GM12878 (cell line): ENCODE measurements at regions not wholly inside any gene's neighbourhood (a gene's known extent, or its start where the extent isn't known, plus 50 kb on each side); places are given as distances from the start of the nearest gene placed in this dataset.

Experiments used
- ATAC-seq: fragments of 200-7000 bp; cut with Tn5 transposase; 3 replicates; pipeline ENCODE4 v1.9.1; 2020; ENCODE audit warnings: mild to moderate bottlenecking, moderate library complexity
- BruUV-seq: library from RNA; stranded (reverse); fragments of 400-500 nt; replicated peaks from 2 replicates; lab custom pipeline; 2021; lab: Mats Ljungman, UMichigan
- CTCF ChIA-PET: fragments of 300-600 bp; sonication (Branson Sonifier 250); formaldehyde crosslinking; extraction: SDS; loops from one replicate; lab custom pipeline; 2021; ENCODE audit warnings: inconsistent platforms; lab: Yijun Ruan, JAX
- POLR2A ChIA-PET: fragments of 350-600 bp; formaldehyde crosslinking; extraction: SDS; loops from one replicate; lab custom pipeline; 2021; ENCODE audit warnings: inconsistent platforms; lab: Charles Lee
- RAD21 ChIA-PET: fragments of 300-600 bp; sonication (Branson Sonifier 250); formaldehyde crosslinking; loops from one replicate; lab custom pipeline; 2023; ENCODE audit warnings: antibody characterized with exemption; ENCODE audit not compliant: unreplicated experiment; lab: Charles Lee
- SMC1A ChIA-PET: fragments of 300-600 bp; sonication (Branson Sonifier 250); formaldehyde crosslinking; loops from one replicate; lab custom pipeline; 2023; ENCODE audit not compliant: unreplicated experiment, uncharacterized antibody; lab: Charles Lee
- DNase-seq: peaks from one replicate; pipeline ENCODE4 v3.0.0-alpha.2; 2011; ENCODE audit warnings: low read depth, low spot score
- FAIRE-seq: peaks from 3 replicates; lab custom pipeline; 2011; peaks lifted over from hg19 to GRCh38; lab: Jason Lieb, UNC
- H2AFZ ChIP-seq: 2 replicates; pipeline ENCODE4 v1.6.0; 2011; ENCODE audit warnings: low read depth, low read length, control low read depth; ENCODE audit not compliant: control insufficient read depth
- H3K27ac ChIP-seq: 2 replicates; pipeline ENCODE4 v1.5.1; 2011; ENCODE audit warnings: control low read depth; ENCODE audit not compliant: control insufficient read depth, insufficient read depth
- H3K27me3 ChIP-seq, 2 experiments: replicated peaks in 1 of 2; 2 replicates each; pipeline versions ENCODE4 v1.6.0 to v1.6.1; 2011; ENCODE audit warnings: low read length in 1 of 2; ENCODE audit not compliant: control insufficient read depth in 2 of 2, insufficient read depth in 2 of 2
- H3K36me3 ChIP-seq, 2 experiments: 2 replicates each; pipeline ENCODE4 v1.5.1; 2011; ENCODE audit warnings: low read length in 1 of 2; ENCODE audit not compliant: control insufficient read depth in 2 of 2, insufficient read depth in 2 of 2
- H3K4me1 ChIP-seq: 2 replicates; pipeline ENCODE4 v1.6.1; 2011; ENCODE audit warnings: mild to moderate bottlenecking, low read length, moderate library complexity, mixed read lengths; ENCODE audit not compliant: control insufficient read depth, insufficient read depth
- H3K4me2 ChIP-seq: 2 replicates; pipeline ENCODE4 v1.6.0; 2011; ENCODE audit warnings: control low read depth; ENCODE audit not compliant: control insufficient read depth, insufficient read depth
- H3K4me3 ChIP-seq: fragments of 200-600 bp; sonication (generic); 2 replicates; pipeline ENCODE4 v1.5.1; 2016
- H3K79me2 ChIP-seq: 2 replicates; pipeline ENCODE4 v1.6.0; 2011; ENCODE audit warnings: low read length; ENCODE audit not compliant: control insufficient read depth, insufficient read depth
- H3K9ac ChIP-seq: 2 replicates; pipeline ENCODE4 v1.8.0; 2011; ENCODE audit warnings: low read length, control low read depth, mixed read lengths; ENCODE audit not compliant: control insufficient read depth, insufficient read depth
- H3K9me3 ChIP-seq: replicated peaks from 3 replicates; pipeline ENCODE4 v1.5.1; 2011; ENCODE audit warnings: mild to moderate bottlenecking, low read length; ENCODE audit not compliant: control insufficient read depth, insufficient read depth
- H4K20me1 ChIP-seq: 2 replicates; pipeline ENCODE4 v1.6.0; 2011; ENCODE audit not compliant: control insufficient read depth, insufficient read depth
- SIX5 ChIP-seq: IDR thresholded peaks from 2 replicates; pipeline ENCODE4 v1.6.1; 2011; ENCODE audit warnings: mild to moderate bottlenecking, low read depth, low read length, moderate library complexity; ENCODE audit not compliant: severe bottlenecking
- WGBS: methylation state at CpG from one replicate; pipeline ENCODE4 v1.1.6; 2016; ENCODE audit warnings: low lambda C conversion rate; ENCODE audit not compliant: insufficient replicate concordance, insufficient coverage; ENCODE audit errors: missing lambda C conversion rate; 5-methylcytosine and 5-hydroxymethylcytosine counted together
- in situ Hi-C: fragments of 300-500 bp; cut with MboI; formaldehyde crosslinking; loops from 9 replicates; pipeline ENCODE4 v1.14.3; 2018; ENCODE audit warnings: mixed read lengths
- intact Hi-C: fragments of 100-400 bp; cut with micrococcal nuclease; formaldehyde crosslinking; loops from one replicate; pipeline ENCODE4 v1.14.2; 2022; ENCODE audit not compliant: unreplicated experiment
- TF ChIP-seq, protein P1 (sequence below): fragments of 450-650 bp; conservative IDR thresholded peaks from 2 replicates; pipeline ENCODE4 v1.6.1; 2017; ENCODE audit warnings: mild to moderate bottlenecking, moderate library complexity
- TF ChIP-seq, protein P2 (sequence below): fragments of 450-650 bp; IDR thresholded peaks from 2 replicates; pipeline ENCODE4 v1.6.1; 2017; ENCODE audit warnings: mild to moderate bottlenecking, moderate library complexity

DNA sequence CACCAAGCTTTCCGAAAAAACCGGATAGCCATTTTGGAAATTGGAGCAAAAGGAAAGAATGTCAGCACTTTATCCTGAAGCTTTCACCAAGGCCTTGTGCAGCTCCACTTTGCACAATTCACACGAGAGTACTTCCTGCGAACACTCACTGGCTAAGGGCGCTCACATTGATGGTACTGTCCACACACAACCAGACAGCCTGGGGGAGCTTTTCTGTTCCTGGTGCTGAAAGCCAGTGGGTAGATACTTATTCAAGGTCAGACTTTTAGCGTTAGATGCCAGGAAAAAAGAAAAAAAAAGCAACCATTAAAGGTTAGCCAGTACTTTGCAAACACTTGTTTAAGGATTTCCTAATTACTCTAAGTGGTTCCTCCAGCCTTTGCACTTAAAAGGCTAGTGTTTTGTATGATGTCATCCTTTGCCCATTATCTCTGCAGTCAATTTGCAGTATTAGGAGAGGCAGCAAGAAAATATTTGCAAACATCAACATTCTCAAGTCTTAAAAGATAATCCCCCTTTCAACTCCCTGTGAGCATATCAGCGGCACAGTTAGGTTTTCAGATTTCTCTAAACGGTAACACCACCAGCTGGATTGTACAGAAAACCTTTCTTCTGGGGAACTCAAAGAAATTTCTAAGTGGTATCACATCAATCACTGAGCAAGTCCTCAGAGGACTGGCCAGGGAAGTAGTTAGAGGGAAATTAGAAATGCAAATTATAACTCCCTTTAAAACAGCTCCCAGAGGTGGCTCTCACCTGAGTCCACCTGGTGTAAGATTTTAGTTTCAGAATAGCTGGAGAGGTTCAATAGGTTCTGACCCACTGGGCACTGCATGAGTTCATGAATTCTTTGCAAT, 243.4 kb upstream of the IRX5 start:
- Histone ChIP-seq H3K4me1 (no peaks in the 10 kb centered on the region), H2AFZ (no peak overlapping the region), H3K9me3 (no peaks in the 10 kb centered on the region), H3K4me3 (no peak overlapping the region), H3K79me2 (no peaks in the 10 kb centered on the region), H3K4me2 (no peak overlapping the region), H3K27ac (no peak overlapping the region), H3K36me3 (no peaks in the 10 kb centered on the region), H4K20me1 (no peaks in the 10 kb centered on the region), H3K27me3 (no peaks in the 10 kb centered on the region), H3K9ac (no peak overlapping the region)
- no TSS peak for BruUV-seq
- ATAC-seq (no peak), FAIRE-seq (no peak), DNase-seq (no peak)
- in situ Hi-C loops (no loop called here), intact Hi-C loops (no loop called here)
- TF ChIP-seq, protein P1, sequence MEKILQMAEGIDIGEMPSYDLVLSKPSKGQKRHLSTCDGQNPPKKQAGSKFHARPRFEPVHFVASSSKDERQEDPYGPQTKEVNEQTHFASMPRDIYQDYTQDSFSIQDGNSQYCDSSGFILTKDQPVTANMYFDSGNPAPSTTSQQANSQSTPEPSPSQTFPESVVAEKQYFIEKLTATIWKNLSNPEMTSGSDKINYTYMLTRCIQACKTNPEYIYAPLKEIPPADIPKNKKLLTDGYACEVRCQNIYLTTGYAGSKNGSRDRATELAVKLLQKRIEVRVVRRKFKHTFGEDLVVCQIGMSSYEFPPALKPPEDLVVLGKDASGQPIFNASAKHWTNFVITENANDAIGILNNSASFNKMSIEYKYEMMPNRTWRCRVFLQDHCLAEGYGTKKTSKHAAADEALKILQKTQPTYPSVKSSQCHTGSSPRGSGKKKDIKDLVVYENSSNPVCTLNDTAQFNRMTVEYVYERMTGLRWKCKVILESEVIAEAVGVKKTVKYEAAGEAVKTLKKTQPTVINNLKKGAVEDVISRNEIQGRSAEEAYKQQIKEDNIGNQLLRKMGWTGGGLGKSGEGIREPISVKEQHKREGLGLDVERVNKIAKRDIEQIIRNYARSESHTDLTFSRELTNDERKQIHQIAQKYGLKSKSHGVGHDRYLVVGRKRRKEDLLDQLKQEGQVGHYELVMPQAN = no peak
- TF ChIP-seq, protein P2, sequence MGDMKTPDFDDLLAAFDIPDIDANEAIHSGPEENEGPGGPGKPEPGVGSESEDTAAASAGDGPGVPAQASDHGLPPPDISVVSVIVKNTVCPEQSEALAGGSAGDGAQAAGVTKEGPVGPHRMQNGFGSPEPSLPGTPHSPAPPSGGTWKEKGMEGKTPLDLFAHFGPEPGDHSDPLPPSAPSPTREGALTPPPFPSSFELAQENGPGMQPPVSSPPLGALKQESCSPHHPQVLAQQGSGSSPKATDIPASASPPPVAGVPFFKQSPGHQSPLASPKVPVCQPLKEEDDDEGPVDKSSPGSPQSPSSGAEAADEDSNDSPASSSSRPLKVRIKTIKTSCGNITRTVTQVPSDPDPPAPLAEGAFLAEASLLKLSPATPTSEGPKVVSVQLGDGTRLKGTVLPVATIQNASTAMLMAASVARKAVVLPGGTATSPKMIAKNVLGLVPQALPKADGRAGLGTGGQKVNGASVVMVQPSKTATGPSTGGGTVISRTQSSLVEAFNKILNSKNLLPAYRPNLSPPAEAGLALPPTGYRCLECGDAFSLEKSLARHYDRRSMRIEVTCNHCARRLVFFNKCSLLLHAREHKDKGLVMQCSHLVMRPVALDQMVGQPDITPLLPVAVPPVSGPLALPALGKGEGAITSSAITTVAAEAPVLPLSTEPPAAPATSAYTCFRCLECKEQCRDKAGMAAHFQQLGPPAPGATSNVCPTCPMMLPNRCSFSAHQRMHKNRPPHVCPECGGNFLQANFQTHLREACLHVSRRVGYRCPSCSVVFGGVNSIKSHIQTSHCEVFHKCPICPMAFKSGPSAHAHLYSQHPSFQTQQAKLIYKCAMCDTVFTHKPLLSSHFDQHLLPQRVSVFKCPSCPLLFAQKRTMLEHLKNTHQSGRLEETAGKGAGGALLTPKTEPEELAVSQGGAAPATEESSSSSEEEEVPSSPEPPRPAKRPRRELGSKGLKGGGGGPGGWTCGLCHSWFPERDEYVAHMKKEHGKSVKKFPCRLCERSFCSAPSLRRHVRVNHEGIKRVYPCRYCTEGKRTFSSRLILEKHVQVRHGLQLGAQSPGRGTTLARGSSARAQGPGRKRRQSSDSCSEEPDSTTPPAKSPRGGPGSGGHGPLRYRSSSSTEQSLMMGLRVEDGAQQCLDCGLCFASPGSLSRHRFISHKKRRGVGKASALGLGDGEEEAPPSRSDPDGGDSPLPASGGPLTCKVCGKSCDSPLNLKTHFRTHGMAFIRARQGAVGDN = no peak
- TF ChIP-seq SIX5 = no peak
- ChIA-PET SMC1A (no interaction called here), RAD21 (no interaction called here), CTCF (no interaction called here), POLR2A (no interaction called here)
- WGBS = 40% methylated on average over 8 of the region's 8 CpGs
